SK-N-MC (cell line): ENCODE measurements at regions not wholly inside any gene's neighbourhood (a gene's known extent, or its start where the extent isn't known, plus 50 kb on each side); places are given as distances from the start of the nearest gene placed in this dataset.
"Not testable (repeated sequence)": the region's sequence is repeated elsewhere in the genome, so short reads cannot be mapped to it uniquely, and the experiment has no call there.

Source experiments
- DNase-seq: peaks from one replicate; pipeline ENCODE4 v3.0.0-alpha.2; 2011; ENCODE audit warnings: low read depth, low spot score
- H3K27ac ChIP-seq: fragments of 200-600 bp; sonication (generic); 2 replicates; pipeline ENCODE4 v1.5.1; 2016; ENCODE audit warnings: mixed run types
- H3K36me3 ChIP-seq: fragments of 200-600 bp; sonication (generic); 2 replicates; pipeline ENCODE4 v1.6.1; 2017; ENCODE audit warnings: antibody characterized with exemption, low read length, mixed read lengths; ENCODE audit not compliant: insufficient read depth
- H3K4me3 ChIP-seq: fragments of 200-600 bp; sonication (generic); 2 replicates; pipeline ENCODE4 v1.5.1; 2016
- H3K9ac ChIP-seq: fragments of 200-600 bp; sonication (generic); 2 replicates; pipeline ENCODE4 v1.8.0; 2017; ENCODE audit warnings: mixed run types, mixed read lengths; ENCODE audit not compliant: insufficient read length
- H3K9me3 ChIP-seq: fragments of 200-600 bp; sonication (generic); 2 replicates; pipeline ENCODE4 v1.6.1; 2017; ENCODE audit warnings: low read depth, mild to moderate bottlenecking, antibody characterized with exemption, low read length, moderate library complexity, mixed read lengths
- EZH2 ChIP-seq: fragments of 200-600 bp; sonication (generic); IDR thresholded peaks from one replicate; pipeline ENCODE4 v1.6.1; 2017; ENCODE audit warnings: antibody characterized with exemption
- FOXP2 ChIP-seq: optimal IDR thresholded peaks from 2 replicates; pipeline ENCODE3; 2011; ENCODE audit warnings: mild to moderate bottlenecking, moderate library complexity; ENCODE audit not compliant: insufficient read depth; ENCODE audit errors: extremely low read length, control extremely low read depth
- POLR2AphosphoS5 ChIP-seq: IDR thresholded peaks from 2 replicates; pipeline ENCODE4 v1.6.1; 2012; ENCODE audit warnings: mild to moderate bottlenecking, low read depth, low read length, borderline replicate concordance

GRCh38 chr3:125671461-125672243 lies 76.4 kb upstream of the OSBPL11 start:
- no peaks in the 10 kb centered on the region for H3K36me3 ChIP-seq
- no peak overlapping the region for H3K4me3 ChIP-seq
- no peaks in the 10 kb centered on the region for H3K9me3 ChIP-seq
- DNase-seq: no peak
- no peak overlapping the region for H3K9ac ChIP-seq
- H3K27ac ChIP-seq: no peak overlapping the region
- TF ChIP-seq EZH2 (no peak), FOXP2 (no peak), POLR2AphosphoS5 (no peak)

GRCh38 chr3:125675791-125676190 lies 80.5 kb upstream of the OSBPL11 start:
- Histone ChIP-seq H3K4me3 (no peak overlapping the region), H3K36me3 (no peaks in the 10 kb centered on the region), H3K27ac (no peak overlapping the region), H3K9me3 (no peaks in the 10 kb centered on the region), H3K9ac (no peak overlapping the region)
- no peak for DNase-seq
- TF ChIP-seq EZH2: no peak
- no peak for TF ChIP-seq FOXP2
- TF ChIP-seq POLR2AphosphoS5: no peak

- Histone ChIP-seq H3K9ac (no peak overlapping the region), H3K27ac (no peak overlapping the region), H3K9me3 (no peaks in the 10 kb centered on the region), H3K4me3 (no peak overlapping the region), H3K36me3 (no peaks in the 10 kb centered on the region)
- no peak for DNase-seq
- TF ChIP-seq FOXP2 (no peak), POLR2AphosphoS5 (no peak), EZH2 (no peak)
Observed at GRCh38 chr3:125679258-125679657, 84.0 kb upstream of the OSBPL11 start.

- DNase-seq: no peak
- no peak for TF ChIP-seq POLR2AphosphoS5
- no peak for TF ChIP-seq EZH2
- TF ChIP-seq FOXP2: no peak
- Histone ChIP-seq H3K4me3 (no peak overlapping the region), H3K9me3 (no peaks in the 10 kb centered on the region), H3K27ac (no peak overlapping the region), H3K9ac (no peak overlapping the region), H3K36me3 (no peaks in the 10 kb centered on the region)
Observed at GRCh38 chr3:125681146-125681545, 85.8 kb upstream of the OSBPL11 start.

- H3K36me3 ChIP-seq, H3K4me3 ChIP-seq, H3K27ac ChIP-seq, H3K9me3 ChIP-seq, DNase-seq, H3K9ac ChIP-seq: not testable (repeated sequence)
Observed at GRCh38 chr3:125681906-125682305, 86.6 kb upstream of the OSBPL11 start.

GRCh38 chr3:125682610-125683009 lies 87.3 kb upstream of the OSBPL11 start:
- H3K36me3 ChIP-seq, H3K4me3 ChIP-seq, H3K9ac ChIP-seq, H3K27ac ChIP-seq, DNase-seq, H3K9me3 ChIP-seq: not testable (repeated sequence)

GRCh38 chr3:125683067-125683829 lies 88.0 kb upstream of the OSBPL11 start:
- no peak for TF ChIP-seq EZH2
- TF ChIP-seq FOXP2: no peak
- TF ChIP-seq POLR2AphosphoS5: no peak
- Histone ChIP-seq H3K9me3 (no peaks in the 10 kb centered on the region), H3K4me3 (no peak overlapping the region), H3K36me3 (no peaks in the 10 kb centered on the region), H3K27ac (no peak overlapping the region), H3K9ac (no peak overlapping the region)
- DNase-seq: no peak

- Histone ChIP-seq H3K4me3 (no peak overlapping the region), H3K27ac (no peak overlapping the region), H3K9me3 (no peaks in the 10 kb centered on the region), H3K9ac (no peak overlapping the region), H3K36me3 (no peaks in the 10 kb centered on the region)
- TF ChIP-seq FOXP2: no peak
- DNase-seq: no peak
Observed at GRCh38 chr3:125684199-125684598, 88.9 kb upstream of the OSBPL11 start.

GRCh38 chr3:125685741-125686140 lies 90.4 kb upstream of the OSBPL11 start:
- not testable (repeated sequence) for H3K36me3 ChIP-seq

More at GRCh38 chr3:125685741-125686140, 90.4 kb upstream of the OSBPL11 start:
- not testable (repeated sequence) for H3K9me3 ChIP-seq, H3K27ac ChIP-seq, DNase-seq, H3K4me3 ChIP-seq, H3K9ac ChIP-seq
